PC-9 (cell line): ENCODE measurements at regions not wholly inside any gene's neighbourhood (a gene's known extent, or its start where the extent isn't known, plus 50 kb on each side); places are given as distances from the start of the nearest gene placed in this dataset.
"Not testable (repeated sequence)": the region's sequence is repeated elsewhere in the genome, so short reads cannot be mapped to it uniquely, and the experiment has no call there.

ENCODE experiments used
- CTCF ChIP-seq: fragments of 200-600 bp; sonication (generic); conservative IDR thresholded peaks from 2 replicates; pipeline ENCODE4 v1.6.1; 2017; ENCODE audit warnings: mixed run types, antibody characterized with exemption, mild to moderate bottlenecking, moderate library complexity
- EZH2 ChIP-seq: fragments of 200-600 bp; sonication (generic); IDR thresholded peaks from 2 replicates; pipeline ENCODE4 v1.8.0; 2017; ENCODE audit warnings: antibody characterized with exemption, low read depth

GRCh38 chr10:47676102-47676501 is 87.3 kb downstream of the SYT15B start:
- TF ChIP-seq CTCF, EZH2: not testable (repeated sequence)
